ENCODE measurements at regions not wholly inside any gene's neighbourhood (a gene's known extent, or its start where the extent isn't known, plus 50 kb on each side); places are given as distances from the start of the nearest gene placed in this dataset.
"Not testable (repeated sequence)": the region's sequence is repeated elsewhere in the genome, so short reads cannot be mapped to it uniquely, and the experiment has no call there.

DNA sequence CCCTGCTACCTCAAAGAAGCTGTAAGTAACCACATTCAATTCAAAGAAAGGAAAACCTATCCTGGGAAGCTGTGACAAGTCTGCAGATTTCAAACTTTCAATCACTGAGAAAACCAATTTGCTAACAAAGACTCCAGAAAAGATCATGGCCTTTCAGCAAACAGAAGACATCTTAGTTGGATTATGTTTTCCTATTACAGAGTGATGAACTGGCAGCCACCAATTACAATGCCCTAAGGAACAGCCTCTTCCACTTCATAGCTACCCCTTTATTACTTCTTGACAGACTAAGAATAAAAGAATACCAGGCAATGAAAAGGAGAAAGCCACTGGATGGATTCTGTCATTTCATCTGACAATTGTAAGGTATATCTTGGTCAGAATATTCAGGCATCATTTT is 128.2 kb upstream of the RASEF start:
- Histone ChIP-seq H3K4me3 (no peak overlapping the region), H3K27ac (replicated peaks) (no peak overlapping the region), H3K36me3 (no peaks in the 10 kb centered on the region), H3K9me3 (replicated peaks) (no peaks in the 10 kb centered on the region), H3K27me3 (ENCODE audit: low read depth) (peaks cover 32% of the 10 kb centered on the region), H3K4me1 (peaks cover 4% of the 10 kb centered on the region)
- intact Hi-C loops (cut with micrococcal nuclease), result no loop called here
- no peak for DNase-seq
- TF ChIP-seq, protein P1, sequence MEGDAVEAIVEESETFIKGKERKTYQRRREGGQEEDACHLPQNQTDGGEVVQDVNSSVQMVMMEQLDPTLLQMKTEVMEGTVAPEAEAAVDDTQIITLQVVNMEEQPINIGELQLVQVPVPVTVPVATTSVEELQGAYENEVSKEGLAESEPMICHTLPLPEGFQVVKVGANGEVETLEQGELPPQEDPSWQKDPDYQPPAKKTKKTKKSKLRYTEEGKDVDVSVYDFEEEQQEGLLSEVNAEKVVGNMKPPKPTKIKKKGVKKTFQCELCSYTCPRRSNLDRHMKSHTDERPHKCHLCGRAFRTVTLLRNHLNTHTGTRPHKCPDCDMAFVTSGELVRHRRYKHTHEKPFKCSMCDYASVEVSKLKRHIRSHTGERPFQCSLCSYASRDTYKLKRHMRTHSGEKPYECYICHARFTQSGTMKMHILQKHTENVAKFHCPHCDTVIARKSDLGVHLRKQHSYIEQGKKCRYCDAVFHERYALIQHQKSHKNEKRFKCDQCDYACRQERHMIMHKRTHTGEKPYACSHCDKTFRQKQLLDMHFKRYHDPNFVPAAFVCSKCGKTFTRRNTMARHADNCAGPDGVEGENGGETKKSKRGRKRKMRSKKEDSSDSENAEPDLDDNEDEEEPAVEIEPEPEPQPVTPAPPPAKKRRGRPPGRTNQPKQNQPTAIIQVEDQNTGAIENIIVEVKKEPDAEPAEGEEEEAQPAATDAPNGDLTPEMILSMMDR (IDR thresholded peaks at IDR 0.05; ENCODE audit: borderline replicate concordance), result no peak

DNA sequence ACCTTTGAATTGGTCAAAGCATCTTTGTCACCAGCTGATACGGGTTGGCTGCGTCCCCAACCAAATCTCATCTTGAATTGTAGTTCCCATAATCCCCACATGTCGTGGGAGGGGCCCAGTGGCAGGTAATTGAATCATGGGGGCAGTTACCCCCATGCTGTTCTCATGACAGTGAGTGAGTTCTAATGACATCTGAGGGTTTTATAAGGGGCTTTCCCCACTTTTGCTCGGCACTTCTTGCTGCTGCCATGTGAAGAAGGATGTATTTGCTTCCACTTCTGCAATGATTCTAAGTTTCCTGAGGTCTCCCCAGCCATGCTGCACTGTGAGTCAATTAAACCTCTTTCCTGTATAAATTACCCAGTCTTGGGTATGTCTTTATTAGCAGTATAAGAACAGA is 126.1 kb upstream of the RASEF start:
- H3K36me3 ChIP-seq; H3K9me3 ChIP-seq (replicated peaks); intact Hi-C loops (cut with micrococcal nuclease); H3K27ac ChIP-seq (replicated peaks); H3K4me3 ChIP-seq; DNase-seq: not testable (repeated sequence)
- peaks cover 16% of the 10 kb centered on the region for H3K27me3 ChIP-seq (ENCODE audit: low read depth)
- H3K4me1 ChIP-seq, result peaks cover 12% of the 10 kb centered on the region

DNA sequence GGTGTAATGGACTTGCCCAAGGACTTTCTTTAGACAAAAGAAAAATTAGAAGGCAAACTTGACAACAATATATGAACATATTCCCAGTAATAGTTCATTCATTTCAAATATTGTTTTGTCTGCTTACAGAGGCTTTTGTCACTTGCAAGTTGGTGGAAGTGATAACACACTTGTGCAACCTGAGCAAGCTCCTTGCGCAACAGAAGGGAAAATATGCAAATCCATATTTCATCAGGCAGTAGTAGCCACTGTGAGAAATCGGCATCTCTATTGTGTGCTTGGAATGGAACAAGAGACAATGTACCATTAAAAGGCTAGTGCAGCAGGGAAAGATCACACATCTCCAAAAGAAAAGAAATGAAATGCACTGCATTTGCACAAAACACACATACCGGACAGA is 125.3 kb upstream of the RASEF start:
- Histone ChIP-seq H3K36me3 (no peaks in the 10 kb centered on the region), H3K27me3 (ENCODE audit: low read depth) (peaks cover 9% of the 10 kb centered on the region), H3K9me3 (replicated peaks) (no peaks in the 10 kb centered on the region), H3K4me3 (no peak overlapping the region), H3K27ac (replicated peaks) (no peak overlapping the region), H3K4me1 (peaks cover 12% of the 10 kb centered on the region)
- no peak for DNase-seq
- intact Hi-C loops (cut with micrococcal nuclease), result no loop called here
- TF ChIP-seq, protein P1 (IDR thresholded peaks at IDR 0.05; ENCODE audit: borderline replicate concordance), result no peak

DNA sequence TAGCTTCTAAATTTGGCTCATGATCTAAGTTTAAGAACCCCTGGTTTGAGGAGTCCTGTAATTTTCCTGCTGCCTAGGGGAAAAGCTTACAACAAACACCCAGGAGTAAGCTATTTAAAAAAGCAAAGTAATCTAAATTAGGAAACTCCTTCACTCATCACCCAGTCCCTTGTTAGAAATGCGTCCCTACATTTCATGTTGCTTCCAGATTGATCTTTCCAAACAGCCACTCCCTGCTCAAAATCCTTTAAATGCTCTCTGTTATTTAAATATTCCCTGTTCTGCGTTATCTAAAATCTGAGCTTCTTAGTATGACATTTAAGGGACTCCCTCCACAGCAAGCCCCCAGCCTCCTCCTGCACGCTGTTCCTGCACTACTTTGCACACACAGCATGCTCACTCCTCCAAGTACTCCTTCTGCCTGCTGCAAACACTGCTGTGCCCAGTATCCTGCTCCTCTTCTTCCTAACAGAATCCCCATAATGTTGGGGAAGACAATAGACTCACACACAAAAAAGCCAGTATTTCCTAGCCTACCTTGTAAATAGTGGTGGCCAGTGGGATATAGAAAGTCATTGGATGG is 123.3 kb upstream of the RASEF start:
- TF ChIP-seq, protein P1 (IDR thresholded peaks at IDR 0.05; ENCODE audit: borderline replicate concordance), result no peak
- Histone ChIP-seq H3K36me3 (no peaks in the 10 kb centered on the region), H3K27me3 (ENCODE audit: low read depth) (no peaks in the 10 kb centered on the region), H3K27ac (replicated peaks) (no peak overlapping the region), H3K4me1 (peaks cover 12% of the 10 kb centered on the region), H3K9me3 (replicated peaks) (no peaks in the 10 kb centered on the region), H3K4me3 (peak overlapping the region; percentile 35)
- DNase-seq, result no peak
- intact Hi-C loops (cut with micrococcal nuclease), result no loop called here

DNA sequence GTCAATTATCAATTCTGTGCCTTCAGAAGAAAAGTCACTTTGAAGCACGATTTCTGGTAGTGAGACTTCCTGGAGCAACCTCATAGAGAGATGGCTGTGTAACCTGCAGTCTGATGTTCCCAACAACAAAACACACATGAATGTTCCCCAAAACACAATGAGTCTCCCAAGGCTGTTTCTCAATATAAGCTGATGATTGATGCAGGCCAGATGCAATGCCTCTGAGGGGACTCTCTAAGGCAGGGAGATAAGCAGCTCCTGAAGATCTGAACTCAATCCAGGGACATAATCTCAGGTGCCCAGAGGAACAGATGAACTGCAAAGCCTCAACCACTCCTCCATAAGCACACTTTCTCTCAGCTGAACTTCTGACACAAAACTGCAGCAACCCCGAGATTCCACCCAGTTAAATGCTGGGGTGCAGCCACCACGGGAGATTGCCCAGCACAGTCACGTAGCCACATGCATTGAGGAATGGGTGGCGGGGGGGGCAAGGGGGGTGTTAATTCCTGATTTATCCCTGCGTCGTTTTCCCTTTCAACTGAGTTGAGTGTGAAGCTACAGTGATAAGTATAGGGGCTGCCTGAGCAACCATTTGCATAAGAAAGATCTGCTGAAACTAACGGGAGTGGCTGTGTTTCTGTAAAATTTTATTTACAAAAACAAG is 122.7 kb upstream of the RASEF start:
- intact Hi-C loops (cut with micrococcal nuclease), result no loop called here
- Histone ChIP-seq H3K27ac (replicated peaks) (no peak overlapping the region), H3K27me3 (ENCODE audit: low read depth) (no peaks in the 10 kb centered on the region), H3K9me3 (replicated peaks) (no peaks in the 10 kb centered on the region), H3K36me3 (no peaks in the 10 kb centered on the region), H3K4me3 (peak overlapping the region; percentile 35), H3K4me1 (peaks cover 12% of the 10 kb centered on the region)
- no peak for DNase-seq
- TF ChIP-seq, protein P1 (IDR thresholded peaks at IDR 0.05; ENCODE audit: borderline replicate concordance), result no peak

DNA sequence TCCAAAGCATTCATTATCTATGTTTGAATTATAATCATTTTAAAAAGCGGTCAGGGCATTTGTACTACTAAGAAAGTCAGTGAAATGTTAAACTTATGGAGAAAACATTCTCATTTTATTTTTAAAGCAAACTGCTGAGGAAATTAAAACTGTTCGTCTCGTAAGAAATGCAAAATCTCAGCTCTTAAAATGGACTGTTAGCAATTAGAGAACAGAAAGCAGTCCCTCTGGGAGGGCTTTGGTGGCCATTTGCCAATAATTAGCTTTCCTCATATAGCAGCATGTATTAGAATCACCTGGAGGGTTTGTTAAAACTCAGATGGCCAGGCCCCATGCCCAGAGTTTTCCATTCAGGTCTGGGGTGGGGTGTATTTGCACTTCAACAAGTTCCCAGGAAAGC is 120.7 kb upstream of the RASEF start:
- H3K4me1 ChIP-seq, result peaks cover 12% of the 10 kb centered on the region
- TF ChIP-seq, protein P1 (IDR thresholded peaks at IDR 0.05; ENCODE audit: borderline replicate concordance), result no peak
- H3K27me3 ChIP-seq (ENCODE audit: low read depth), result no peaks in the 10 kb centered on the region
- no peak overlapping the region for H3K4me3 ChIP-seq
- no peak overlapping the region for H3K27ac ChIP-seq (replicated peaks)
- intact Hi-C loops (cut with micrococcal nuclease), result no loop called here
- DNase-seq, result no peak
- no peaks in the 10 kb centered on the region for H3K36me3 ChIP-seq
- no peaks in the 10 kb centered on the region for H3K9me3 ChIP-seq (replicated peaks)

Measured in left ventricle myocardium inferior (tissue), 1 donor.